HG02970 (cell line): ENCODE measurements at regions not wholly inside any gene's neighbourhood (a gene's known extent, or its start where the extent isn't known, plus 50 kb on each side); places are given as distances from the start of the nearest gene placed in this dataset.

Experiments used
- ATAC-seq: cut with Tn5 transposase; IDR thresholded peaks from one replicate; pipeline ENCODE4 v1.9.1; 2021; ENCODE audit warnings: mild to moderate bottlenecking, moderate library complexity, moderate number of reproducible peaks; ENCODE audit not compliant: unreplicated experiment, low FRiP score

DNA sequence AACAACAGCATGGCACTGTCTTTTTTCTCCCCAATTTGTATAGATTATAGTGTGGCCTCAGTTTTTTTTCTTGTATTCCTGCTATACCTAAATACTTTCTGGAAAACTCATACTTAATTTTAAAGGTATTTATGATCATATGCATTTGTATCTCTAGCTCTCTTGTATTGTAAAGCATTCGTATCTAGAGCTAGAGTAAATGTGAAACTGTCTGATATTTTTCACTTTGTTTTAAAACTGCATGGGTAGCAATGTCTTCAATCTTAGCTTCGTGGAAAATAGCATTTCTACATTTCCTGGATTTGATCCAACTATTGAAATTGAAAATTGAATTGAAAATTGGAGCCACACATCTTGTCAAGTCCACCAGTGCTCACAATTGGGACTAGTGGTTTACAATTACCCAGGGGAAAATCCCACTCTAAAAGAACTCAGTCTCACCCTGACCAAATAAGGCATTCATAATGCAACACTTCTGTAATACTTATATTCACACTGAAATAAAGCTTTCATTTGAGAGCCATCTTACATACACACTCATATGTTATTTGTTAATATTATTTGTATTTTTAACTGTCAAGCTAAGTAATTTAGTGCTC lies 51.3 kb upstream of the KLF6 start:
- ATAC-seq: no peak

DNA sequence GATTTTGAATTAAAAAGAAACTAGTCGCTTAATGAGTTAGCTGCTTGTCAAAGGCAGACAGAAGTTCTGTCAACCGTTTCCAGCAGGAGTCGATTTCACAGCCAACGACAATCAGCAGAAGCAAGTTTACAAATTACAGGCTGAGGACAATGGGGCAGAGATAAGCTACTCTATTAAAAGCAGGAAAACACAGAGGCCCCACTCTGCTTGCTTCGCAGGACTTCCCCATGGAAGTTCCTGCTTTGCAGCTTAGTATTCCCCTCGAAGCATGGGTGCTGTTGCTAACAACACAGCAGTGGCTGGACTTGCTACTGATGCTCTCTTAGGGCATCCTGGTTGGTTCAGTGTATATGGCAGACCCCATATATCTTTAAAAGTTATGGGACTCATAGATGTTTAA lies 50.8 kb upstream of the KLF6 start:
- ATAC-seq: no peak

DNA sequence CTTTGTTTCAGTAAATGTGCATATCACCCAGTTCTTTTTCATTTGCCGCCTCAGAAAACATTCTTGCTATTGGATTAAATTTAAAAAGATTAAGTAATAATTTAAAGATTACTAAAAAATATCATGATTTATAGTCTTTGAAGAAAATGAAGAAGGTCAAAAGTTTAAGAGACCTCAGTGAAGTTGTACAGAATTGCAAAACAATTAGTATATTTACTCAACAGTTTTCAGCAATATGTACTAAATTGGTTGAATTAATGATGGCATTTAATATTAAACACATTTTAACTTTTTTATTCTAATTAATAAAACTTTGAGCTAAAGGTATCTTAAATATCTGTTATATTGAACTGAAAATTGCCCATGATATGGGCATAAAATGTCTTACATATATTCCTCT lies 49.9 kb upstream of the KLF6 start:
- ATAC-seq: no peak
